ENCODE measurements at regions not wholly inside any gene's neighbourhood (a gene's known extent, or its start where the extent isn't known, plus 50 kb on each side); places are given as distances from the start of the nearest gene placed in this dataset.

DNA sequence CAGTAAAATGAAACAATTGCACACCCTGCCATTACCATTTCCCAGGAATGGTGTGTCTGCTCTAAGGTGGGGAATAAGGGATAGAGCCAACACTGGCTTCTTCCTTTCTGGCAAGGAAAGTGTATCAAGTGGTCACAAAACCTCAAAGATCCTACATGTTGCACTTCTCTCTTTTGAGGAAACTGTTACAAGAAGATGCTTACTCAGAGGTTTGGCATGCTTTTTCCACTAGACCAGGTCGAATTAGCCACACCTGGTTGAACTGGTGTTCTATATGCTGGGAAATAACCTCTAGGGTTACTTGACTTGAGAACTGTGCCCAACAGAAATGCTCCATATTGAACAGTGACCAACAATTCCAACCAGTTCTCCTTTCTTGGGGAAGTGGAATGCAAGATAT lies 102.9 kb downstream of the LRRN1 start:
- TF ChIP-seq, protein P1, sequence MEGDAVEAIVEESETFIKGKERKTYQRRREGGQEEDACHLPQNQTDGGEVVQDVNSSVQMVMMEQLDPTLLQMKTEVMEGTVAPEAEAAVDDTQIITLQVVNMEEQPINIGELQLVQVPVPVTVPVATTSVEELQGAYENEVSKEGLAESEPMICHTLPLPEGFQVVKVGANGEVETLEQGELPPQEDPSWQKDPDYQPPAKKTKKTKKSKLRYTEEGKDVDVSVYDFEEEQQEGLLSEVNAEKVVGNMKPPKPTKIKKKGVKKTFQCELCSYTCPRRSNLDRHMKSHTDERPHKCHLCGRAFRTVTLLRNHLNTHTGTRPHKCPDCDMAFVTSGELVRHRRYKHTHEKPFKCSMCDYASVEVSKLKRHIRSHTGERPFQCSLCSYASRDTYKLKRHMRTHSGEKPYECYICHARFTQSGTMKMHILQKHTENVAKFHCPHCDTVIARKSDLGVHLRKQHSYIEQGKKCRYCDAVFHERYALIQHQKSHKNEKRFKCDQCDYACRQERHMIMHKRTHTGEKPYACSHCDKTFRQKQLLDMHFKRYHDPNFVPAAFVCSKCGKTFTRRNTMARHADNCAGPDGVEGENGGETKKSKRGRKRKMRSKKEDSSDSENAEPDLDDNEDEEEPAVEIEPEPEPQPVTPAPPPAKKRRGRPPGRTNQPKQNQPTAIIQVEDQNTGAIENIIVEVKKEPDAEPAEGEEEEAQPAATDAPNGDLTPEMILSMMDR (IDR thresholded peaks at IDR 0.05): no peak
- TF ChIP-seq TP53 (CRISPR knock-in tag; IDR thresholded peaks at IDR 0.05): no peak

Measured in A549 (cell line).